ENCODE measurements at regions not wholly inside any gene's neighbourhood (a gene's known extent, or its start where the extent isn't known, plus 50 kb on each side); places are given as distances from the start of the nearest gene placed in this dataset.

- TF ChIP-seq CTCF (IDR thresholded peaks at IDR 0.05) = no peak
- no peak for TF ChIP-seq POLR2A (IDR thresholded peaks at IDR 0.05)
Observed at GRCh38 chr2:212922701-212923100, 228.7 kb downstream of the IKZF2 start.

All from gastroesophageal sphincter (tissue), 3 donors.